ENCODE measurements at regions not wholly inside any gene's neighbourhood (a gene's known extent, or its start where the extent isn't known, plus 50 kb on each side); places are given as distances from the start of the nearest gene placed in this dataset.

DNA sequence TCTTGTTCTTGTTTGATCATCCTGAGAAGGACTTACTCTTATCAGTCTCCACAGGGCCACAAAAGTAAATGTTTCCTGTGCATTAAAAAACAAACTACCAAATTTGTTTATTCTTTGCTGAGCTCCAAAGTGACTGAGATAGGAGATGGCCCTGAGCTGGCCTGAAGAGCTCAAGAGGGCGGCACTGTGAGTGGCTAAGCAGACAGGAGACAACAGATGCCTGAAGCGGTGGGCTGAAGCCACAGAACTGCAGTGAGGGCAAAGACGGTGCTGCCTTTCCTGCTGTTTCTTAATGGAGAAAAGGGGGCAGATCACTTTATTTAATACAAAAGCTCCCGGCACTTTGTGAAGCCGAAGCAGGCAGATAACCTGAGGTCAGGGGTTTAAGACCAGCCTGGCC, 379.6 kb downstream of the ARL4A start:
- Histone ChIP-seq H3K27me3 (replicated peaks in 1 of 2; ENCODE audit: control insufficient read depth in 2 of 2, insufficient read depth in 2 of 2, low read length in 1 of 2) (no peaks in the 10 kb centered on the region), H3K79me2 (ENCODE audit: control insufficient read depth, insufficient read depth, low read length) (no peaks in the 10 kb centered on the region), H2AFZ (ENCODE audit: control insufficient read depth, low read depth, low read length) (no peak overlapping the region), H3K9me3 (replicated peaks; ENCODE audit: control insufficient read depth, insufficient read depth, low read length) (no peaks in the 10 kb centered on the region), H3K4me2 (ENCODE audit: control insufficient read depth, insufficient read depth) (no peak overlapping the region), H3K27ac (ENCODE audit: control insufficient read depth, insufficient read depth) (no peak overlapping the region), H4K20me1 (ENCODE audit: control insufficient read depth, insufficient read depth) (no peaks in the 10 kb centered on the region), H3K9ac (ENCODE audit: control insufficient read depth, insufficient read depth, low read length) (no peak overlapping the region), H3K4me1 (ENCODE audit: control insufficient read depth, insufficient read depth, low read length) (no peaks in the 10 kb centered on the region), H3K4me3 (no peak overlapping the region), H3K36me3 (ENCODE audit: control insufficient read depth in 2 of 2, insufficient read depth in 2 of 2, low read length in 1 of 2) (no peaks in the 10 kb centered on the region)
- TF ChIP-seq YY1 (IDR thresholded peaks at IDR 0.05; ENCODE audit: low read depth, low read length) (no peak), CREB1 (IDR thresholded peaks at IDR 0.05; ENCODE audit: low read depth) (no peak), IKZF2 (IDR thresholded peaks at IDR 0.05) (no peak), MAX (IDR thresholded peaks at IDR 0.05; ENCODE audit: low read depth, low read length) (no peak), SIX5 (IDR thresholded peaks at IDR 0.05; ENCODE audit: low read depth, low read length, severe bottlenecking) (no peak), SRF (IDR thresholded peaks at IDR 0.05; ENCODE audit: low read depth in 2 of 2, low read length in 2 of 2) (no peak), TBL1XR1 (IDR thresholded peaks at IDR 0.05; ENCODE audit: low read depth, low read length) (no peak), ETV6 (conservative IDR thresholded peaks at IDR 0.05 in 1 of 2, IDR thresholded peaks at IDR 0.05 in 1 of 2; ENCODE audit: borderline replicate concordance in 1 of 2, low read depth in 1 of 2) (no peak), SKIL (IDR thresholded peaks at IDR 0.05; ENCODE audit: low read depth, poor library complexity, severe bottlenecking) (no peak), RB1 (IDR thresholded peaks at IDR 0.05; ENCODE audit: borderline replicate concordance) (no peak), NFYB (IDR thresholded peaks at IDR 0.05; ENCODE audit: insufficient read depth, low read depth, low read length) (no peak), BCL3 (IDR thresholded peaks at IDR 0.05; ENCODE audit: borderline replicate concordance, insufficient read depth, low read depth, low read length, poor library complexity, severe bottlenecking) (no peak), MYB (IDR thresholded peaks at IDR 0.05; ENCODE audit: borderline replicate concordance, low read depth, low read length) (no peak)
- TF ChIP-seq, protein P1, sequence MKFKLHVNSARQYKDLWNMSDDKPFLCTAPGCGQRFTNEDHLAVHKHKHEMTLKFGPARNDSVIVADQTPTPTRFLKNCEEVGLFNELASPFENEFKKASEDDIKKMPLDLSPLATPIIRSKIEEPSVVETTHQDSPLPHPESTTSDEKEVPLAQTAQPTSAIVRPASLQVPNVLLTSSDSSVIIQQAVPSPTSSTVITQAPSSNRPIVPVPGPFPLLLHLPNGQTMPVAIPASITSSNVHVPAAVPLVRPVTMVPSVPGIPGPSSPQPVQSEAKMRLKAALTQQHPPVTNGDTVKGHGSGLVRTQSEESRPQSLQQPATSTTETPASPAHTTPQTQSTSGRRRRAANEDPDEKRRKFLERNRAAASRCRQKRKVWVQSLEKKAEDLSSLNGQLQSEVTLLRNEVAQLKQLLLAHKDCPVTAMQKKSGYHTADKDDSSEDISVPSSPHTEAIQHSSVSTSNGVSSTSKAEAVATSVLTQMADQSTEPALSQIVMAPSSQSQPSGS (IDR thresholded peaks at IDR 0.05; ENCODE audit: low read length): no peak
- WGBS (ENCODE audit: insufficient coverage, insufficient replicate concordance, low lambda C conversion rate, missing lambda C conversion rate): 60% methylated on average over 5 of the region's 5 CpGs
- DNase-seq (ENCODE audit: low read depth, low spot score) (no peak), ATAC-seq (no peak), FAIRE-seq (no peak)
- ChIA-PET CTCF (no interaction called here), SMC1A (ENCODE audit: uncharacterized antibody, unreplicated experiment) (no interaction called here), POLR2A (no interaction called here), RAD21 (ENCODE audit: unreplicated experiment) (no interaction called here)
- in situ Hi-C loops (cut with MboI) (no loop called here), intact Hi-C loops (cut with micrococcal nuclease; ENCODE audit: unreplicated experiment) (no loop called here)
- BruUV-seq (replicated peaks): no TSS peak

Measured in GM12878 (cell line).